ENCODE measurements at regions not wholly inside any gene's neighbourhood (a gene's known extent, or its start where the extent isn't known, plus 50 kb on each side); places are given as distances from the start of the nearest gene placed in this dataset.

DNA sequence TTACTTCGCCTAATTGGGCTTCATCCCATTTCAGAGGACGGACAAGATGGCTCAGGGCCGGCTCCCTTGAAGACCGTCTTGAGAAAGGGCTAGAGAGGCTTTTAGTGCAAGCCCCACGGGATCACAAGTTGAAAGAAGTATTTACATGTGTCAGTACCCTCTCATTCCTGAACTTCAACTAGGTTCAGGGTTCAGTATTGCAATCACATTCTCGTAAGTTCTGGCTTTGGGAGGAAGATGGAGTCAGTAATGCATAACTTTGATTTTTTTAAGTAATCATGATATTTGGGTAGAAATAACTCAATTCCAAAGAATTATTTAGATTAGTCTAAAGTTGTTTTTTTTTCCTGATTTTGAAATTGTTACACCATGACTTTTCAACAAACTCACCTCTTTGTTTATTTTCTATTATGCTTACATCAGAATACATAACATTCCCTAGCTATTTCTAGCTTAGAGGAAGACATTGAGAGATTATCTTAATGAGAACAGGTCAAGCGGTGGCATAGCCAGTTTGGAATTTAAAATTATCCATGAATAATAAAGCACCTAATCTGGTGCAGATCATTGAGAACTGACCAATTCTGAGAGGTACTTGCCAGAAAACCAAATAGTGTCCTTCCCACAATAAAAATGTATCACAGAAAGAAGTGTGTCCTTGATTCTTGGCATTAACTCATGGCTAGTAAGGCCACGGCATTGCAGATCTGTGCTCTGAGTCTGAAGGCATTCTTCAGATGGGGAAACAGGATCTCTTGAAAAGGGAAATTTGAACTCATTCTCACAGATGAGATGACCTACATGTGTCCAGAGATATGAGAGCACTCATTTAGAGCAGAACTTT, 92.1 kb upstream of the BLID start:
- Histone ChIP-seq H3F3A (ENCODE audit: low read length, unreplicated experiment) (no peaks in the 10 kb centered on the region), H3K9me2 (replicated peaks; ENCODE audit: low read length) (no peaks in the 10 kb centered on the region), H2AFZ (ENCODE audit: low read length) (no peak overlapping the region), H3K9ac (ENCODE audit: low read length) (no peak overlapping the region), H4K20me1 (ENCODE audit: low read length) (no peaks in the 10 kb centered on the region), H3K36me3 (ENCODE audit: low read depth, low read length) (no peaks in the 10 kb centered on the region), H3K9me3 (ENCODE audit: low read length) (no peaks in the 10 kb centered on the region), H3K27ac (ENCODE audit: low read length) (no peak overlapping the region), H3K27me3 (ENCODE audit: low read length) (no peaks in the 10 kb centered on the region), H3K4me3 (ENCODE audit: low read length) (no peak overlapping the region), H3K79me2 (ENCODE audit: low read length) (0 out of 2 replicates have a peak, but pooled peaks cover 6% of the 10 kb centered on the region), H3K4me1 (ENCODE audit: insufficient read depth, low read length) (peaks cover 9% of the 10 kb centered on the region), H3K4me2 (ENCODE audit: low read length) (no peak overlapping the region)
- intact Hi-C loops (cut with micrococcal nuclease) = loop anchor here (10.0 kb wide), 1 partner anchor 393 kb away; no protein-coding TSS in a partner anchor
- ATAC-seq (no peak), DNase-seq (no peak)
- no TSS peak for BruUV-seq (replicated peaks)
- TF ChIP-seq EZH2phosphoT487 (IDR thresholded peaks at IDR 0.05; ENCODE audit: borderline replicate concordance, low read length) = no peak
- TF ChIP-seq CTCF (conservative IDR thresholded peaks at IDR 0.05; ENCODE audit: low read depth, low read length) = no peak
- TF ChIP-seq EZH2 (IDR thresholded peaks at IDR 0.05; ENCODE audit: low read length, unreplicated experiment) = no peak
- CTCF ChIA-PET = interaction anchor here (0.7 kb wide), 1 partner anchor 9 kb away, joined by 4 read pairs; no protein-coding TSS in a partner anchor
- POLR2A ChIA-PET (ENCODE audit: unreplicated experiment) = no interaction called here

- Histone ChIP-seq H3K4me2 (ENCODE audit: low read length) (no peak overlapping the region), H2AFZ (ENCODE audit: low read length) (no peak overlapping the region), H3K4me1 (ENCODE audit: insufficient read depth, low read length) (peaks cover 10% of the 10 kb centered on the region), H3K79me2 (ENCODE audit: low read length) (peaks cover 9% of the 10 kb centered on the region), H3K27ac (ENCODE audit: low read length) (no peak overlapping the region), H3K9me3 (ENCODE audit: low read length) (no peaks in the 10 kb centered on the region), H3K36me3 (ENCODE audit: low read depth, low read length) (no peaks in the 10 kb centered on the region), H4K20me1 (ENCODE audit: low read length) (no peaks in the 10 kb centered on the region), H3K9ac (ENCODE audit: low read length) (no peak overlapping the region), H3F3A (ENCODE audit: low read length, unreplicated experiment) (no peaks in the 10 kb centered on the region), H3K9me2 (replicated peaks; ENCODE audit: low read length) (no peaks in the 10 kb centered on the region), H3K4me3 (ENCODE audit: low read length) (no peak overlapping the region), H3K27me3 (ENCODE audit: low read length) (no peaks in the 10 kb centered on the region)
- TF ChIP-seq EZH2 (IDR thresholded peaks at IDR 0.05; ENCODE audit: low read length, unreplicated experiment) = no peak
- no peak for TF ChIP-seq CTCF (conservative IDR thresholded peaks at IDR 0.05; ENCODE audit: low read depth, low read length)
- TF ChIP-seq EZH2phosphoT487 (IDR thresholded peaks at IDR 0.05; ENCODE audit: borderline replicate concordance, low read length) = no peak
- no peak for DNase-seq
- BruUV-seq (replicated peaks) = no TSS peak
- ChIA-PET POLR2A (ENCODE audit: unreplicated experiment) (no interaction called here), CTCF (no interaction called here)
- ATAC-seq = no peak
- intact Hi-C loops (cut with micrococcal nuclease) = loop anchor here (10.0 kb wide), 1 partner anchor 393 kb away; no protein-coding TSS in a partner anchor
Measured at GRCh38 chr11:122207505-122207904, 91.5 kb upstream of the BLID start.

DNA sequence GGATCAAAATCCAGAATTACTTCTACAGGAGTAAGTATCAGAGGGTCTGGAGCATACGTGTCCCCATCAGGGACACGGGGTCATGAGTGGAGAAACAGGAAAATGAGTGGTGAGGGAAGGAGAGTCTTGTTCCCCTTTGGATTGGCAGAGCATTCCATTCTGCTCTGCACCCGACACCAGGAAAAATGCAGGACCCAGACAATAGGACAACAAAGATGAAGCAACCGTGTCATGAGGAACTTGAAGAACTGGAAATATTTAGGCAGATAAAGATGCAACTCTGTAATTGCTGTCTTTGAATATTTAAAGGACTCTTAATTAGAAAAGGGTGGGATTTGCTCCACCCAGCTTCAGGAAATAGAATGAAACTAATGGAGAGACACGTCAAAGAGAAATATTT, 89.0 kb upstream of the BLID start:
- H2AFZ ChIP-seq (ENCODE audit: low read length) = no peak overlapping the region
- ChIA-PET POLR2A (ENCODE audit: unreplicated experiment) (no interaction called here), CTCF (no interaction called here)
- no TSS peak for BruUV-seq (replicated peaks)
- no peaks in the 10 kb centered on the region for H3K9me2 ChIP-seq (replicated peaks; ENCODE audit: low read length)
- intact Hi-C loops (cut with micrococcal nuclease) = loop anchor here (10.0 kb wide), 1 partner anchor 390 kb away; no protein-coding TSS in a partner anchor
- H3K4me2 ChIP-seq (ENCODE audit: low read length) = no peak overlapping the region
- H4K20me1 ChIP-seq (ENCODE audit: low read length) = no peaks in the 10 kb centered on the region
- H3K27me3 ChIP-seq (ENCODE audit: low read length) = no peaks in the 10 kb centered on the region
- H3K9ac ChIP-seq (ENCODE audit: low read length) = no peak overlapping the region
- H3K79me2 ChIP-seq (ENCODE audit: low read length) = peaks cover 34% of the 10 kb centered on the region
- no peaks in the 10 kb centered on the region for H3K36me3 ChIP-seq (ENCODE audit: low read depth, low read length)
- H3K4me3 ChIP-seq (ENCODE audit: low read length) = no peak overlapping the region
- no peaks in the 10 kb centered on the region for H3K9me3 ChIP-seq (ENCODE audit: low read length)
- H3K27ac ChIP-seq (ENCODE audit: low read length) = no peak overlapping the region
- peaks cover 26% of the 10 kb centered on the region for H3K4me1 ChIP-seq (ENCODE audit: insufficient read depth, low read length)
- ATAC-seq (no peak), DNase-seq (no peak)
- no peaks in the 10 kb centered on the region for H3F3A ChIP-seq (ENCODE audit: low read length, unreplicated experiment)
- TF ChIP-seq CTCF (conservative IDR thresholded peaks at IDR 0.05; ENCODE audit: low read depth, low read length) (no peak), EZH2phosphoT487 (IDR thresholded peaks at IDR 0.05; ENCODE audit: borderline replicate concordance, low read length) (no peak), EZH2 (IDR thresholded peaks at IDR 0.05; ENCODE audit: low read length, unreplicated experiment) (no peak)

Measured in PC-3 (cell line).